Right renal cortex interstitium (tissue), 3 donors: ENCODE measurements at regions not wholly inside any gene's neighbourhood (a gene's known extent, or its start where the extent isn't known, plus 50 kb on each side); places are given as distances from the start of the nearest gene placed in this dataset.

ENCODE experiments used
- DNase-seq, 3 donors: peaks; one replicate each; pipeline ENCODE4 v3.0.0-alpha.2; 2013; ENCODE audit warnings: low read depth in 3 of 3, low spot score in 2 of 3

GRCh38 chrX:39377157-39377556 is 575.9 kb downstream of the MID1IP1 start:
- DNase-seq = no peak

DNA sequence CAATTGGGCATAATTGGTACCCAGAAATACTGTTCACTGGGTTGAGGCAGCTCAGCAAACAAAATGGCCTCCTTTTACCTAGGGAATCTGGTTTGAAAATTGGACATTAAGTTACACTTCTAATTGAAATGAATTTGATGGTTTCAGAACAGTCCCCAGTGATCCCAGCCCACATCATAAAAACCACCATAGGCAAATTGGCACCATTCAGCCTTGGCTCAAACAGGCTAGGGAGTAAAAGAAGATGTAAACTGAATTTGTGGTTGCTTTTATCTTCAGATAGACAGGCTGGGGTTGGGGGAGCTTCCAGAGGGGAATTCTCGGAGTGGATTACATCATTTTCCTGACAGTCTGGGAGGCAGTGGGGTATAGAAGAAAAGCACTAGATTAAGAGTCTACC is 576.5 kb downstream of the MID1IP1 start:
- DNase-seq = no peak

- no peak for DNase-seq
Measured at GRCh38 chrX:39381422-39381821, 580.2 kb downstream of the MID1IP1 start.

GRCh38 chrX:39384996-39385395 is 583.7 kb downstream of the MID1IP1 start:
- no peak for DNase-seq

DNA sequence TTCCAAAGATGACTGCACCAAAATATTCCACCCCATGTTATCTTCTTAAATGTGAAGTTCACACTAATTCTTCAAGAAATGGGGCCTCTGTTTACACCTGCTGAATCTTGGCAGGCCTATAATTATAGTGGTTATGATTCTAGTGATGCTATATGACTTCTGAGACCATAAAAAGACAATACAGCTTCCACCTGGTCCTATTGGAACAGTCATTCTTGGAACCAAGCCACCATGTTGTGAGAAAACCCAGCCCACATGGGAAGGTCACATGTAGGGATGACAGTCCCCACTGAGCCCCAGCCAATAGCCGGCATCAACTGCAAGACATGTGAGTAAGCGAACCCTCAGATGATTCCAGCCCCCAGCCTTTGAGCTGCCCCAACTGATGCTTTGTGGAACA is 587.5 kb downstream of the MID1IP1 start:
- no peak for DNase-seq

- no peak for DNase-seq
Measured at GRCh38 chrX:39396358-39396995, 595.2 kb downstream of the MID1IP1 start.

GRCh38 chrX:39397561-39398199 is 596.4 kb downstream of the MID1IP1 start:
- DNase-seq = no peak

DNA sequence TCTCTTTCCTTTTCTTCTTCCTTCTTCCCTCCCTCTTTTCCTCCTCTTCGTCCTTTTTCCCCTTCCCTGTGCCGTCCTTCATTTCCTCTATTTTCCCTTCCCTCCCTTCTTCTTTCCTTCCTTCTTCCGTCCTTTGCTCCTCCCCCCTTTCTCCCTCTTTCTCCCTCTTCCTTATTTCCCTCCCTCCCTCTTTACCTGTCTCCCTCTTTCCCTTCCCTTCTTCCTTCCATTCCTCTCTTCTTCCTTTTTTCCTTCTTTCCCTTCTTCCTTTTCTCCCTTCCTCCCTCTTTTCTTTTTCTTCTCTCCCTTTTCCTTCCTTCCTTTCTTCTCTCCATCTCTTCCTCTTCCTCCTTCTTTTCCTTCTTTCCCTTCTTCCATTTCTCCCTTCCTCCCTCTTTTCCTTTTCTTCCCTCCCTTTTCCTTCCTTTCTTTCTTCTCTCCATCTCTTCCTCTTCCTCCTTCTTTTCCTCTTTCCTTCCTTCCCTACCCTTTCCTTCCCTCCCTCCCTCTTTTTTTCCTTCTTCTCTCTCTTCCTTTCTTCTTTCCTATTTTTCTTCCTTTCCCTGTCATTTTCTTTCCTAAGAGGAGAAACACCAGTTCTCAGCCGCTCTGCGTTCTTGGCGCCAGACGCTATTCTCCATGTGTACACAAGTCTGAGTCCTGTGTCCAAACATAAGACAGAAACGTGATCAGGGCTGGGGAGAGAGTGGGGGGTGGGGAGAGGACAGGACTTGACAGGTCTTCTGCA is 597.1 kb downstream of the MID1IP1 start:
- no peak for DNase-seq

GRCh38 chrX:39398963-39399261 is 597.7 kb downstream of the MID1IP1 start:
- no peak for DNase-seq

DNA sequence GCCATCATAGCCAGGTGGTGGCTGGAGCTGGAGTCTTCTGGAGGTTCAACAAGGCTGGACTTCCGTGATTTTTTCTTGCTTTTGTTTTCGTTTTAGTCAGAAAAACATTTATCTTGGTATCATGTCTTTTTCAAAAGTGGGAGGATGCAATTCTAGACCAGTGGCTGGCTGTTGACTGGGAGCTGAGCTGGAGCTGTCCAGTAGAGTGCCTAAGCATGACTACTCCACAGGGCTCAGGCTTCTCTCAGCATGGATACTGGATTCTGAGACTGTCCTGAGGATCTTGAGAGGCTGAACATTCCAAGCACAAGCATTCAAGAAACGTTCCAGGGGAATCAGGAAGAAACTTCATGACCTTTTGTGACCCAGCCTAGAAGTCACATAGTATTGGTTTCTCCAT is 598.1 kb downstream of the MID1IP1 start:
- no peak for DNase-seq

- no peak for DNase-seq
Measured at GRCh38 chrX:39401483-39402110, 600.3 kb downstream of the MID1IP1 start.

- no peak for DNase-seq
Measured at GRCh38 chrX:39402158-39402557, 600.9 kb downstream of the MID1IP1 start.

- DNase-seq = no peak
Measured at GRCh38 chrX:39406799-39407198, 605.5 kb downstream of the MID1IP1 start.

DNA sequence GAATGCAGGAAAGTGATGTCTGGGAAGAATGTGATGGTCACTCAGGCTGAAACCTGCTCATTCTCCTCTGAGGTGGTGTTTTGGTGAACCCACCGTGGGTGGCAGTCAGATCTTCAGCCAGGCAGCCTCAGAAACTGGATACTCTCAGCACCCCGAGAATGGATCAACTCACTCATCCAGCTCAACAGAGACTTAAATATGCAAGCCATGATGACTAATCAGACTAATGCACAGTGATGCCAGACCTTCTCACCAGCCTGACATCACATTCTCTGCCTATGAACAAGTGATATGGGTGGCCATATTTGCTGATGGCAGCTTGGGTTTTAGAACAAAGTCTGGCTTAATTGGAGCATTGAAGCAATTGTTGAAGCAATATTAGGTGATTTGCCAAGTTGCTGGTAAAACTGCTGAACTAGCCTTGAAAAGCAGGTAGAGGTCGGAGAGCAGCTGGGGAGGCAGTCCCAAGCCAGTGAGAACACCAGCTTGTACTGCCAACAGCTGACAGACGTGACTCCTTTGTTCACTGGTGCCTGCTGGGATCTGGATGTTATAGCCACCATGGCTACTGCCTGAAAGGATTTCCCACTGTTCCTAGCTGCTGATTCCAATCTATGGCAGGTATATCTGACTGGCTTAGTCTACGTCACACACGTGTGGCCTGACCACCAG is 608.1 kb downstream of the MID1IP1 start:
- no peak for DNase-seq

DNA sequence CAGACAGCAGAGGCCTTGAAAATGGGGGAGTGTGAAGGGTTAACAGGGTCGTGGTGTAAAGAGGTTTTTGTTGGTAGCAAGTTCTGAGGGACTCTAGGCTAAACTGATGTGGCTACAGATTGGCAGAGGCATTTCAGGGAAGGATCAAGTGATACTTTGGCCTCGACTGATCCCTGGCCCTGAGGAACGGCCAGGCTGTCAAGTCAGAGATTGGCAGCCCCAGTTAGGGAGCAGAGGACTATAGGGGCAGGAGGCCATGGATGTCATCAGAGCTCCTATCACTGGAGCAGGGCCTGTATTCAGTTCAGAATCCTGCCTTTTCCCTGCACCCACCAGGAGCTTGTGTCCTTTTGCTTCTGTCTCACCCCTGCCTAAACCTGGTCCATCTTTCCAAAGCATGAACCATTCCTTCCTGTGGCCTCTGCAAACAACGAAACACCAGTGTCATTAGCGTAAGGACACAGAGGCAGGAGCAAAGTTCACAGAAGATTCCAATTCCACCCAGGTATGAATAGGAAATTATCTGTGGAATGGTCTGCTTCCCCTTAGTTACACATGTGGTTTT is 613.1 kb downstream of the MID1IP1 start:
- DNase-seq = no peak

GRCh38 chrX:39416547-39417260 is 615.4 kb downstream of the MID1IP1 start:
- no peak for DNase-seq

GRCh38 chrX:39418254-39418704 is 617.0 kb downstream of the MID1IP1 start:
- no peak for DNase-seq

DNA sequence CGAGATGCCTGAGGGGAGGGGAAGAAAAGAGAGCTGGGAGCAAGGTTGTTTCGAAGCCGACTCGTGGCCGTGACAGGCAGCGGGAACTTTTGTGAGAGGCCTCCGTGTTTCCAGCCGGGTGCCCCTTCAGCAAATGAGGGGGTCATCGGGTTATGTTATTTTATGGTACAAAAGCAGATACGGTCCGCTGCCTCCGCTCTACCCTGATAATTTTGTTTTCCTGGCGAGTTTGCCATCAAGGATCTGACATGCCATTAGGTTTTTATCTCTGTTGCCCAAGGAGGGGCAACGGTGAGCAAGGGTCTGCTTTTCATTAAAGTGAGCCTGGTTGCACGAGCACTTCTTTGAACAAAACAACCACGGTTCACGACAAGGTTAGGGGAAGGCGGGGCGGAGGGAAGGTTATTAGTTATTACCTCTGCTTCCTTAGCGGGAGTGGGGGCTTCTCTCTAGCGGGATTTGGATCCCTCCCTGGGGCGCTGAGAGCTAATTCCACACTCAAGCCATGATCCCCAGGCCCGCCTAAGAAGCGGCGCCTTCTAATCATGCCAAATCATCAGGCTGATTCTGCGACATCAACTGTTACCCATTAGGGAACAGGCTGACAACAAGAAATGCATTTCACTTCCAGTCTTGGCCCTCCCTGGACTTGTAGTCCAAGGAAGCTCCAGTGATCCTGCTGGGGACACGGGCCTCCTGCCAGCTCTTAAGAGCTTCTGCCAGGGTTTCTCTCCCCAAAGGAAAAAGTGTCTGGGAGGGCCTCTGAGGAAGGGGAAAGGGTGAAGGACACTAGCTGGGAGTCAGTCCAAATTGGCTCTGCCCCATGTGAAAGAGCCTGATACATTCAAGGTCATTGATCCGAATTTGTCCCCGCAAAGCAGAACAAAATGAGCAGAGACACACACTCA is 617.7 kb downstream of the MID1IP1 start:
- peak in 1 of 3 donors; percentile 36 for DNase-seq

GRCh38 chrX:39421006-39421405 is 619.7 kb downstream of the MID1IP1 start:
- DNase-seq = no peak
